GM21528 (cell line): ENCODE measurements at regions not wholly inside any gene's neighbourhood (a gene's known extent, or its start where the extent isn't known, plus 50 kb on each side); places are given as distances from the start of the nearest gene placed in this dataset.
A peak's percentile ranks its signal among the peaks of the same experiment; 100 is the strongest.
"Not testable (repeated sequence)": the region's sequence is repeated elsewhere in the genome, so short reads cannot be mapped to it uniquely, and the experiment has no call there.

Source experiments
- ATAC-seq: cut with Tn5 transposase; IDR thresholded peaks from one replicate; pipeline ENCODE4 v1.9.1; 2021; ENCODE audit warnings: mild to moderate bottlenecking, moderate library complexity; ENCODE audit not compliant: unreplicated experiment, low FRiP score

- no peak for ATAC-seq
Observed at GRCh38 chr3:27661797-27662196, 60.3 kb downstream of the EOMES start.

DNA sequence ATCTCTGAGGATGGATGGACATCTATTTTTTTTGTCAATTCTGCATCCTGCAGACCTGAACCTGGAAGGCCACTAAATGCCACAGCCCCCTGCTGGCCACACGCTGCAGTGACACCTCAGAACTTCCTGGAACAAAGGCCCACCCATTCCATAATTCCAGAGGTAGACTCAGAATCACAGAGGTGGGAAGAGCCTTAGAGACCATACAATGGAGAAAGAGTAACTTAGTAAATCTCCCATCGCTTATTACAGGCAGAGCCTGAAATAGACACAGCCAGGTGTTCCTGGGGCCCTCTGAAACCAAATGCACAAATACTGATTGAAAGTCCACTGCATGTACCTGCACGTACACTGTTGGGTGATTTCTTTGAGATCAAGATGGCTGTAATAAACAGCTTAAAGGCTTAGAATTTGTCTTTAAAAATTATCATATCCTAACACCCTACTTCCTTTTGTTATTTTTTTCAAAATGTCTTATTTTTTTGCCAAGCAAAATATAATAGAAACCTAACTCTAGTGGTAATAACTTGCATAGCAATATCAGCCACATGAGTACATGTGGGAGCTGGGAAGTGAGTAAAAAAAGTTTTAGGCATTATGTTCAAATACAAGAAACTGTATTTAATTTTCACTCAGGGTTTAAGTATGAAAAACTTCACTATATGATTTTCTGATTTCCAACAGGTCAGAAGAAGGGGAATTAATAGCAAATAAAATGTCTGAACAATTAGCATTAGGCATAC, 62.7 kb downstream of the EOMES start:
- peak; percentile 90 for ATAC-seq

DNA sequence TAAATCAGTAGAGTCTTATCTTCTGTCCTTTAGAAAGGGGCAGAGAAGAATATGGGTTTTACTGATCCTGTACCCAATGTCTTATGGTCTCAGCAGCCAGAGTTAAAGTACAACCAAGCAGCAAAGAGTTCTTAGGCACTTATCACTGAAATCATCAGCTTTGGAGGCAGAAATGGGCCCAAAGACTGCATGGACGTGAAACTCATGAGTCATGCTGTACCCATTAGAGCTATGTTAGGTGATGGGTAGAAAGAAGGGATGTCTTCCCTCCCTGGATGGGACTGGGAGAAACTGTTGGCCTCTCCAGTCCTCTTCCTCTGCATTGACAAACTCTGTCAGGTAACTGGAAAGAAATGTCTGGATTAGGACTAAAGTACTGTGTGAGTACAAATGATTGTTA, 63.4 kb downstream of the EOMES start:
- no peak for ATAC-seq

- no peak for ATAC-seq
Observed at GRCh38 chr3:27657871-27658270, 64.3 kb downstream of the EOMES start.

- ATAC-seq, result no peak
Observed at GRCh38 chr3:27657404-27657803, 64.7 kb downstream of the EOMES start.

DNA sequence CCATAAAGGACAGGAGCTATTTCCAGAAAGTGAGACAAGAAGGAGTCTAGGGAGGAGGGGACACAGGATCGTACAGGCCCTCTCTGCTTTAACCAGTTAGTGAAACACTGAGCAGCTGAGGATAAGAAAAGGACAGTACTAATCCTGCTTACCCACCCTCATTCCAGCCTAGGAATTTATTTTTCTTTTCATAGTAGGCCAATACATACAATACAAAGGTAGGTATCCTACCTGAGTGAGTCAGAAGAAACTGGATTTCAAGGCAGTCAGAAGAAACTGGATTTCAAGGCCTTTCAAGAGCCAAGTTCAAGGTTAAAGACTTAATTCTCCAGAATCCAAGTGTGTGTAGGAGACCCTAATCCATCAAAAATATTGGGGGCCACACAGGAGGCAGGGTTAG, 65.3 kb downstream of the EOMES start:
- ATAC-seq, result no peak

DNA sequence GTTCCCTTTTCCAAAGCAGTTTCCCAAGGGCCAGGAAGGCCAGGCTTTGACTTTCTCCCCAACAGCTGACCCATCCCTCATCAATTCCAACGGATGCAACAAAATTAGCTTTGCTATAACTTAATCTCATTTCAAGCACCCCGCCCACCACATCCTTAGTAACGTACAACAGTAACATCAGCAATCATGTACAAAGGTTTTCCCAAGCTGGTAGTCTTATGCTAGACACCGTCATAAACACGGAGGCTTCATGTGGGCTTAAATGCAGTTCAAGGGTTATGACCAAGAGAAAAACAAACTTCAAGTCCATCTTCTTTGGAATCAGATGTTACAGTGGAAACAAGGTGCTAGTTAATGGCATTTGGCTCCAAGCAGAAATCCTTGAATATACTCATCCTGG, 66.6 kb downstream of the EOMES start:
- no peak for ATAC-seq

- no peak for ATAC-seq
Observed at GRCh38 chr3:27653803-27654558, 68.1 kb downstream of the EOMES start.

DNA sequence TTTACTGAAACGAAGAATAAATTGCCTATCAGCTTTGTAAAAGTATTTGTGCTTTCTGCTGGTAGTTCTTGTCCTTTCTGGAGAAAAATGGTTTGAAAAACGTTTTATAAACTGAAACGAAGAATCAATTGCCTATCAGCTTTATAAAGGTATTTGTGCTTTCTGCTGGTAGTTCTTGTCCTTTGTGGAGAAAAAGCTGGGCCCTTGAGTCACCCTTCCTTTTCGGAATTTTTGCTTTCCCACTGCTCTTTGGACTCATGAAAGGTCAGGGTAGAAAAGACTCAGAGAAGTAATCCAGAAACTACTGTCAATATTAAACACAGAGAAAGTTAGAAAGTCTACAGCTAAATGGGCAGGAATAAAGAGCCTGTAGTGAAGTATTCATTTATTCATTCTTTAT, 72.8 kb downstream of the EOMES start:
- no peak for ATAC-seq

DNA sequence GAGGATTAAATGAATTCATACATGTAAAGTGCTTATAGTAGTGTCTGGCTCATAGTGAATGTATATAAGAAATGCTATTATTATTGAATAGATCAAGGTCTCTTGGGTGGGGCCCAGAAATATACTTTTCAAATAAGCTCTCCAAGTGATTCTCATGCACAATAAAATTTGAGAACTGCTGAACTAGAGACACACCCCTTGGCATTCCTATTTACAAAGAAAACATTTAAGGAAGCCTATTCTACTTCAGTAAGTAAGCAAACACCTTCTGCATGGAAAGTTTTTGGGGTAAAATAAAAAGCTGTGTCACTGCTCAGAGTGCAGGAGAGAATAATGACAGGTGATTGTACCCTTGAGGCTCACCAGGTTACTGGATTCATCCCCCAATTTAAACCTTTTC, 75.2 kb downstream of the EOMES start:
- ATAC-seq, result no peak

GRCh38 chr3:27644941-27645340, 77.2 kb downstream of the EOMES start:
- no peak for ATAC-seq

- ATAC-seq, result no peak
Observed at GRCh38 chr3:27643355-27643754, 78.8 kb downstream of the EOMES start.

GRCh38 chr3:27642796-27643195, 79.3 kb downstream of the EOMES start:
- ATAC-seq, result no peak

DNA sequence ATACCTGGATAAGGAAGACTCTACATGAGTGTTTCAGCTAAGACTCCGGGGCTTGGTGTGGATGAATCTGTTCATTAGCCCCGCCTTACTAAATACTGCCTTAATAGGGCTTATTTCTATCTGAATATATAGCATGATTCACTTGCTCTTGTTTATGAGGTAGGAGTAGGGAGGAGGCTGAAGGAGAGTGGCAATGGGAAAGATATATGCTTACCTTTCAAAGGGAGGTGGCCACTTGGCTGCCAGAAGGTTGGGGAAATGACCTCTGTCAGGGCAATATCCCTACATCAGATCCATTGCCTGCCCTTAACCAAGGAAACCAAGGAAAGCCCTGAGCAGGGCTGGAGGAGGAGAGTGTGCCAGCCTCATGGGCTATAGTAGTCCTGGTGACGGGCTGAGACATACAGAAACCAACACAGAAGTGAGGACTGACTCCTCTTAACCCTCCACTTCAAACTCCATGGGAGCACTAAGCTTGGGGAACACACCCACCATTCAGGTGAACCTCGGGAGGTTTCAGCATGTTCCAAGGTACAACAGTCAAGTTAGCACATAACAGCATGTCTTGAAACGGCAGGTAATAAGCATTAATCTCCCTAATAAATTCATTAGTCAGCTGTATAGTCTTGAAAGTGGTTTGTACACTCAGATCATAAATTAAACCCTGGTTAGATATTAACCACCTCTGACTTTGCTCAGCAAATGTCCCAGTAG, 80.1 kb downstream of the EOMES start:
- no peak for ATAC-seq

DNA sequence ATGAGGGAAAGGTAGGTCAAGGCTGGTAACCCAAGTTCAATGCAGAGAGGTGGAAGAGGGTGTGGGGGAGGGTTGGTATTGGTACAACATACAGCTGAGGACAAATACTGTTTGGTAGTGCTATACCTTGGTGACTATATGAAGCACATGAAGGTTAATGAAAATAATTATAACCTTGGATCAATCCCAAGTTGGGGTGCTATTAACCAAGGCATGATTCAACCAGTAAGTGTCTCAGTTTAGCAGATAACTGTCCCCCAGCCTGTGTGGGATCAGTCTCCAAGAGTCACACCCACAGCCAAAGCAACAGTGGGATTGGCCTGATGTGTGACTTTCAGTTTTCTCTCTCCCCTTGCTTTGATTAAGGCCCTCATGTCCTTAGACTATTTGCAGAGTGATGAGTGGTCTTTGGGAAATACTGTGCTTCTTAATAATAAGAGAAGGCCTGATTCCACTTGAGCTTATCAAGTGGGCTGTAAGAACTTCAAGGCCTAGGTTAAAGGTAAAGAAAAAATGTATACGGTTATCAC, 80.8 kb downstream of the EOMES start:
- ATAC-seq, result no peak

GRCh38 chr3:27639271-27639670, 82.9 kb downstream of the EOMES start:
- no peak for ATAC-seq

GRCh38 chr3:27638594-27638993, 83.5 kb downstream of the EOMES start:
- no peak for ATAC-seq

DNA sequence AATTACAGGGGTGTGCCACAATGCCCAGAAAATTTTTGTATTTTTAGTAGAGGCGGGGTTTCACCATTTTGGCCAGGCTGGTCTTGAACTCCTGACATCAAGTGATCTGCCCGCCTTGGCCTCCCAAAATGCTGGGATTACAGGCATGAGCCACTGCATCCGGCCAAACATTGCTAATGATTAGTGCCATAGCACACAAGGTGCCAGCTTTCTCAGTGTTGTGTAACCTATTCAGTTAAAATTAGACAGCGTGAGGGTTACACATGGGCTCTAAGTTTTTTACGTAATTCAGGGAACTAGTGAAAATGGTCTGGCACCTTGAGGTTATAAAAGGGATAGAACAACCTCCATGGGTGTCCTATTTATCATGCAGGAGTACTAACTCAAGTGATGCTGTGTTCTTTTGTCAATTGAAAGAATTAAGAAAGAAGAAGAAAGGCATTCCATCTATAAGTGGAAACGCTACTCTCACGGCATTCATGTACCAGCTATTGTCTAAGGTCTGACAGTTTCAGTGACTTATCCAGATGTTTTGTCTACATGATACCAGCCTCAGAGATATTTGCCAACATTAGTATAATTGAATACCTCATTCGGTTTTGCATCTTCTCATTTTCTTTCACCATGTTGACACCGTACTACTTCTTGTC, 84.7 kb downstream of the EOMES start:
- ATAC-seq, result no peak

- ATAC-seq, result not testable (repeated sequence)
Observed at GRCh38 chr3:27635006-27635405, 87.1 kb downstream of the EOMES start.

DNA sequence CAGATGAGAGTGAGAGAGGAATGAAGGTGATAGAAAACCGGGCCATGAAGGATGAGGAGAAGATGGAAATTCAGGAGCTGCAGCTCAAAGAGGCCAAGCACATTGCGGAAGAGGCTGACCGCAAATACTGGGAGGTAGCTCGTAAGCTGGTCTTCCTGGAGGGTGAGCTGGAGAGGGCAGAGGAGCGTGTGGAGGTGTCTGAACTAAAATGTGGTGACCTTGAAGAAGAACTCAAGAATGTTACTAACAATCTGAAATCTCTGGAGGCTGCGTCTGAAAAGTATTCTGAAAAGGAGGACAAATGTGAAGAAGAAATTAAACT, 88.9 kb downstream of the EOMES start:
- peak; percentile 38 for ATAC-seq
